Stimulated activated effector memory CD8-positive, alpha-beta T cell treated with anti-CD3 and anti-CD28 coated beads, Interleukin-12 subunit alpha, Interleukin-12 subunit beta, amount 100 ng/mL, for 72 hours (primary cell): ENCODE measurements at regions not wholly inside any gene's neighbourhood (a gene's known extent, or its start where the extent isn't known, plus 50 kb on each side); places are given as distances from the start of the nearest gene placed in this dataset.
"Not testable (repeated sequence)": the region's sequence is repeated elsewhere in the genome, so short reads cannot be mapped to it uniquely, and the experiment has no call there.

Source experiments
- ATAC-seq: fragments of 150-1000 bp; cut with Tn5 transposase; 2 replicates; pipeline ENCODE4 v1.10.0; 2021
- DNase-seq, 2 donors: peaks; one replicate each; pipeline ENCODE4 v3.0.0; 2021 to 2022; ENCODE audit warnings: low spot score in 2 of 2
- H3K27ac Mint-ChIP-seq: one replicate; pipeline ENCODE4 v1.8.0; 2022; ENCODE audit warnings: mild to moderate bottlenecking, mixed read lengths
- H3K36me3 Mint-ChIP-seq: one replicate; pipeline ENCODE4 v1.8.0; 2022; ENCODE audit warnings: mild to moderate bottlenecking, mixed read lengths
- H3K4me1 Mint-ChIP-seq: one replicate; pipeline ENCODE4 v1.8.0; 2022; ENCODE audit warnings: mixed read lengths
- H3K4me3 Mint-ChIP-seq: one replicate; pipeline ENCODE4 v1.8.0; 2022; ENCODE audit warnings: mild to moderate bottlenecking, mixed read lengths
- H3K9me3 Mint-ChIP-seq: one replicate; pipeline ENCODE4 v1.8.0; 2022; ENCODE audit warnings: mixed read lengths

DNA sequence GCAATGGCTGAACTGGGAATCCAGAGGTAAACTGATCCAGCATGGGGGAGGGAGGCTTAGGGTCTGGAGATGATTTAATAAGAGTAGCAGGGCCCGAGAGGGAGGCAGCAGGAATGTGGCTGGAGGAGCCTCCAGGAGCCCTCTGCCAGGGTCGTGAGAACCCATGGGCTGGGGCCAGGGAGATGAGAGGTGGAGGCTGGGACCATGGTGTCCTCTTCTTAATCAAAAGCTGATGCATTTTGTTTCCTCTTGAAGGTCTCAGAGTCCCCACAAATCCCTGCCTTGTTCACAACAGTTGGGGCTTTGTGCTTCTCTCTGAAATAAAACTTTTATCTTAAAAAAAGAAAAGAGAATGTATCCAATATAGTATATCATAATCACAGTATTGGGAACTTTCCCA lies 123.7 kb upstream of the ZNF516 start:
- ATAC-seq = no peak
- H3K4me3 Mint-ChIP-seq = no peak overlapping the region
- peaks cover 7% of the 10 kb centered on the region for H3K4me1 Mint-ChIP-seq
- H3K9me3 Mint-ChIP-seq = no peaks in the 10 kb centered on the region
- H3K36me3 Mint-ChIP-seq = no peaks in the 10 kb centered on the region
- H3K27ac Mint-ChIP-seq = no peak overlapping the region
- no peak for DNase-seq

DNA sequence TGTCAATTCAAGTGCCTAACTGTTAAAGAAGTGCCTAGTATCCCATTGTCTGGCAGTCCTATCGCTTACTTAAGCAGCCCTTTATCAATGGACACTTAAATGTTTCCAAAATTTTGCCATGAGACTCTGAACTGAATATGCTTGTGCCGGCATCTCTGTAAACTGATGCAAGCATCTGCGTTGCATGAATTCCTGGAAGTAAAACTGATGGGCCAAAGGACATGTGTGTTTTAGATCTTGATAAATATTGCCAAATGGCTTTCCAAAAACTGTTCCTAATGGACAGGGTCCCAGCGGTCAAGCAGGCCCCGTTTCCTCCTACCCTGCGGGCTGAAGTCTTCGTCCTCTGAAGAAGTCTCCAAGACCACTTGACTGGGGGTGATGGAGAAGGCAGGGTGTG lies 121.3 kb upstream of the ZNF516 start:
- ATAC-seq (no peak), DNase-seq (no peak)
- no peaks in the 10 kb centered on the region for H3K9me3 Mint-ChIP-seq
- H3K4me3 Mint-ChIP-seq = no peak overlapping the region
- peaks cover 7% of the 10 kb centered on the region for H3K4me1 Mint-ChIP-seq
- no peaks in the 10 kb centered on the region for H3K36me3 Mint-ChIP-seq
- H3K27ac Mint-ChIP-seq = no peak overlapping the region

DNA sequence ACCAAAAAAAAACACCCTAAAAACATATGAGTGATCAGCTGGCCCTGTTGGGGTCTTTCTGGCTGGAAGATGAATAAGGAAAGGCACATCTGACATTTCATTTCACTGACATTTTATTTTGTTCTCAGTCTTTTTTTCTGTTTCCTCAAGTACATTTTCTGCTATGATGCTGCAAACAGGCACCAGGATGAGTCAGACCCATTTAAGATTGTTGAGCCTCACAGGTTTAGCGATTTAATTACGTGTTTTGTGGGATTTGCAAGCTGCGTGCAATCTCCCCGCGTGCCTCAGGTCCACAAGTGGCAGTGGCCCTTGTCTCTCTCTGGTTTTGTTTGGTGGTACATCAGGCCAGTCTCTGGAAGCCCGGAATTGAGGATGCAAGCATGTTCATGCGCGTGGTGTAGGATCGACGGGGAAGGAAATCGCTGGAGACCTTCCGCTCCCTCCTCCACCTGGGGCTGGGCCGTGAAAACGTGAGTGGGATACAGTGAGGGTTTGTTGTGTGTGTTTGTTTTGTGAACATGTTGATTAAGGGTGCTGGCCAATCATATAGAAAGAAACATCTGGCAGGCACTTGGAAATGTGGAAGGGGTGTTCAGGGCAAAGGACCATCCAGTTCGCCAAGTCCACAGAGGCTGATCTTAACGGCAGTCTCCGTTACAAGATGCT lies 120.2 kb upstream of the ZNF516 start:
- H3K4me3 Mint-ChIP-seq = no peak overlapping the region

DNA sequence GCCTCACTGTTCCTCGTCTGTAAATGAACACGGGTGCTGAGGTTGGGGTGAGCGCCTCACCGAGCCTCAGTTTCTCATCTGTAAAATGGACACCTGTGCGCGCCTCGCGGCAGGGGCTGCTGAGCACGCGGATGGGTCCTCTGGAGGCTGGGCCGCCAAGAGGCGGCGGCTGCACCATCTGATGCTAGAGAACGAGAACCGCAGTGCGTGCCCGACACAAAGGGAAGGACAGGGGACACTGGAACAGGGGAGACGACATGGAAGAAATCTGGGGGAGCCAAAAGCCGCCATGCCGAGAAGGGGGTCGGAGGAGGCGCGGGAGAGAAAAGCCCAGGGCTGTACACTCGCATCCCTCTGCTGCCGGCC lies 118.7 kb upstream of the ZNF516 start:
- ATAC-seq = no peak
- no peak overlapping the region for H3K4me3 Mint-ChIP-seq

More for the DNA sequence above, 120.2 kb upstream of the ZNF516 start:
- no peaks in the 10 kb centered on the region for H3K9me3 Mint-ChIP-seq
- H3K27ac Mint-ChIP-seq = no peak overlapping the region
- DNase-seq = no peak
- H3K36me3 Mint-ChIP-seq = no peaks in the 10 kb centered on the region
- ATAC-seq = no peak
- H3K4me1 Mint-ChIP-seq = peaks cover 2% of the 10 kb centered on the region

DNA sequence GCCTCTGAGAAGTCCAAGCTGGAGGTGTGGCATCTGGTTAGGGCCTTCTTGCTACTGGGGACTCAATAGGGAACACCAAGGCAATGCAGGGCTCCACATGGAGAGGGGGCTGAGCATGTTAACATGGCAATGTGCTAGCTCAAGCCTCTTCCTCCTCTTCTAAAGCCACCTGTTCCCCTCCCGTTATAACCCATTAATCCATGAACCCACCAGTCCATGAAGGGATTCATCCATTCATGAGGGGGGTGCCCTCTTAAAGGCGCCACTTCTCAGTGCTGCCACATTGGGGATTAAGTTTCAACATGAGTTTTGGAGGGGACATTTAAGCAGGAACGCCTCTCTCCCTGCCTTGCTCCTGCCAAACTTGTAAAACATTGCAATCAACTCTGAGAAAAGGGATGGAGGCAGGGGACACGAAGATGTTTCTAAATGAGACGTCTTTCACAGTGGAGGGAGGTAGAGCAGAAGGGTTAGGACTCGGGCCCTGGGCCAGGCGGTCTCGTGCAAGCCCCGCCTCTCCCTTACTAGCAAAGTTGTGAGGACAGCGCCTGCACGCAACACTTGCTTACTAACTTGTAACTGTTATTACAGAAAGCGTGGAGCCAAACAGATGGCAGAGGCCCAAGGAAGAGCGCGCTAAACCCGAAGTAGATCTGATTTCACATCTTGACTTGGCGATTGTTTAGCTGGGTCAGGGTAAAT lies 118.2 kb upstream of the ZNF516 start:
- no peak for ATAC-seq
- H3K4me1 Mint-ChIP-seq = no peaks in the 10 kb centered on the region
- no peak overlapping the region for H3K27ac Mint-ChIP-seq
- no peaks in the 10 kb centered on the region for H3K36me3 Mint-ChIP-seq
- no peak for DNase-seq
- H3K9me3 Mint-ChIP-seq = no peaks in the 10 kb centered on the region
- no peak overlapping the region for H3K4me3 Mint-ChIP-seq

More for the DNA sequence above, 118.7 kb upstream of the ZNF516 start:
- Mint-ChIP-seq H3K36me3 (no peaks in the 10 kb centered on the region), H3K4me1 (no peaks in the 10 kb centered on the region), H3K9me3 (no peaks in the 10 kb centered on the region), H3K27ac (no peak overlapping the region)
- DNase-seq = no peak

DNA sequence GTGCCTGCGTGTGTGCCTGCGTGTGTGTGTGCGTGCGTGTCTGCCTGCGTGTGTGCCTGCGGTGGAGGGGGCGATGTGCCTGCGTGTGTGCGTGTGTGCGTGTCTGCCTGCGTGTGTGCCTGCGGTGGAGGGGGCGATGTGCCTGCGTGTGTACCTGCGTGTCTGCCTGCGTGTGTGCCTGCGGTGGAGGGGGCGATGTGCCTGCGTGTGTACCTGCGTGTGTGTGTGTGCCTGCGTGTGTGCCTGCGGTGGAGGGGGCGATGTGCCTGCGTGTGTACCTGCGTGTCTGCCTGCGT lies 116.7 kb upstream of the ZNF516 start:
- not testable (repeated sequence) for H3K27ac Mint-ChIP-seq, H3K4me1 Mint-ChIP-seq, DNase-seq, ATAC-seq, H3K4me3 Mint-ChIP-seq, H3K9me3 Mint-ChIP-seq, H3K36me3 Mint-ChIP-seq

DNA sequence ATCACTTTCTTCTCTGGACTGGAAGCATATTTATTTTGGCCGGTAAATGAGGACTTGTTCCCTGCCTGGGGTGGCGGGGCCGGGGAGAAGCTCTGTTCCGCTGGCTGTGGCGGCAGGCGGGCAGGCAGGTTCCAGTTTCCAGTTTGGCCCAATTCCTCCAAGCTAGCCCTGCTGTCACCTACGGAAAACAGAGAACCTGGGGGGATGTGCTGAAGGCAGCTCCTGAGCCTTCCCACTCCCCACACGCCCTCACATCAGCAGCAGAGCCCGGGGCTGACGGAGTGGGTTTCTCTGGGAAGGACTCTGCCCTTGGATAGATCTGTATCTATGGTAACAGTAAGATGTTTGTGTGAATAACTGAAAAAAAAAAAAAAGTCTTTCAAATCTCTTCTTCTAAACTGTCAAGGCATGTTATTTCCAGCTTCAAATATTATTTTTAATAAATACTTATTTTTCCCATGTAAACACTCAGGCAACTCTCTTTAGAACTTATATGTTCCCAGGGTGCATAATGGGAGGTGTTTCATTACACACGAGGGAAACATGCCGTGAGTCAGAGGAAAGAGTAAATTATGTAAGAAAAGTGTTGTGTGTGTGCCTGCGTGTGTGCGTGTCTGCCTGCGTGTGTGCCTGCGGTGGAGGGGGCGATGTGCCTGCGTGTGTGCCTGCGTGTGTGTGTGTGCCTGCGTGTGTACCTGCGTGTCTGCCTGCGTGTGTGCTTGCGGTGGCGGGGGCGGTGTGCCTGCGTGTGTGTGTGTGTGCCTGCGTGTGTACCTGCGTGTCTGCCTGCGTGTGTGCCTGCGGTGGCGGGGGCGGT lies 116.1 kb upstream of the ZNF516 start:
- H3K9me3 Mint-ChIP-seq = no peaks in the 10 kb centered on the region
- no peaks in the 10 kb centered on the region for H3K4me1 Mint-ChIP-seq
- H3K27ac Mint-ChIP-seq = no peak overlapping the region
- no peak overlapping the region for H3K4me3 Mint-ChIP-seq
- DNase-seq (no peak), ATAC-seq (no peak)
- no peaks in the 10 kb centered on the region for H3K36me3 Mint-ChIP-seq

DNA sequence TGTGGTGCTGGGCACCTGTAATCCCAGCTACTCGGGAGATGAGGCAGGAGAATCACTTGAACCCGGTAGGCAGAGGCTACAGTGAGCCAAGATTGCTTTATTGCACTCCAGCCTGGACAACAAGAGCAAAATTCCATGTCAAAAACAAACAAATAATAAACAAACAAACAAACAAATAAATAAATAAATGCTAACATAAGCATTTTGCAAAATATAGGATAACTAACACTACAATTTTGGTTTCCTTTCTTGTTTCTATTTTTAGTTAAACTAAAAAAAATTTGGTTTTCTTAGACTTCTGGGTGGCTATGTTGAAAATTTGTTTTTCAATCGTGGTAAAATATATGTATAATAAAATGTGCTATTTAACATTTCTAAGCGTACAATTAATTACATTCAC lies 115.0 kb upstream of the ZNF516 start:
- ATAC-seq (no peak), DNase-seq (no peak)
- Mint-ChIP-seq H3K4me3 (no peak overlapping the region), H3K36me3 (no peaks in the 10 kb centered on the region), H3K9me3 (no peaks in the 10 kb centered on the region), H3K27ac (no peak overlapping the region), H3K4me1 (no peaks in the 10 kb centered on the region)

DNA sequence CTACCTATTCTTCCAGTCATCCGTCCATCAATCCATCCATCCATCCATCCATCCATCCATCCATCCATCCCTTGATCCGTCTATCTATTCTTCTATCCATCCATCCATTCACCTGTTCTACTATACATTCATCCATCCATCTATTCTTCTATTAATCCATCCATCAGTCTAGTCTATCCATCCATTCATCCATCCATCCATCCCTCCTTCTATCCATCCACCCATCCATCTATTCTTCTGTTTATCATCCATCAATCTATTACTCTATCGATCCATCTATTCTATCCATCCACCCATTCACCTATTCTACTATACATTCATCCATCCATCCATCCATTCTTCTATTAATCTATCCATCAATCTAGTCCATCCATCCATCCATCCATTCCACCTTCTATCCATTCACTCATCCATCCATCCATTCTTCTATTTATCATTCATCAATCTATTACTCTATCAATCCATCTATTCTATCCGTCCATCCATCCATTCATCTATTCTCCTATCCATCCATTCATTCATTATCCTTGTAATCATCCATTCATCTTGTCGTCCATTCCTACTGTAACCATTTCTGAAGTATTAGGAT lies 110.4 kb upstream of the ZNF516 start:
- no peak for DNase-seq
- no peak overlapping the region for H3K4me3 Mint-ChIP-seq
- H3K9me3 Mint-ChIP-seq = no peaks in the 10 kb centered on the region
- H3K36me3 Mint-ChIP-seq = no peaks in the 10 kb centered on the region
- no peak overlapping the region for H3K27ac Mint-ChIP-seq
- H3K4me1 Mint-ChIP-seq = no peaks in the 10 kb centered on the region
- ATAC-seq = no peak

DNA sequence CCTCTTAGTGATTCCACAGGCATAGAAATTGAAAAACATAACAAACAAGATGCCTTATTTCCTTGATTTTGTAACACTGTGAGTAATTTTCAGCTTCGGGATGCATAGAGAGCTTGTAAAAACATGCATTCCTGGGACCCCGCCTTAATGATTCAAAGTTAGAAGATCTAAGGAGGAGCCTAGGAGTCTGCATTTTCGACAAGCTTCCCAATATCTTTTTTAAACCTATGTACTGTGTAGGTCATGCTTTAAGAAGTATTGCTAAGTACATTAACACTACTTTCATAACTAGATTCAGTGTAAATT lies 109.8 kb upstream of the ZNF516 start:
- ATAC-seq (no peak), DNase-seq (no peak)
- H3K36me3 Mint-ChIP-seq = no peaks in the 10 kb centered on the region
- H3K4me3 Mint-ChIP-seq = no peak overlapping the region
- H3K9me3 Mint-ChIP-seq = no peaks in the 10 kb centered on the region
- no peak overlapping the region for H3K27ac Mint-ChIP-seq
- H3K4me1 Mint-ChIP-seq = no peaks in the 10 kb centered on the region

DNA sequence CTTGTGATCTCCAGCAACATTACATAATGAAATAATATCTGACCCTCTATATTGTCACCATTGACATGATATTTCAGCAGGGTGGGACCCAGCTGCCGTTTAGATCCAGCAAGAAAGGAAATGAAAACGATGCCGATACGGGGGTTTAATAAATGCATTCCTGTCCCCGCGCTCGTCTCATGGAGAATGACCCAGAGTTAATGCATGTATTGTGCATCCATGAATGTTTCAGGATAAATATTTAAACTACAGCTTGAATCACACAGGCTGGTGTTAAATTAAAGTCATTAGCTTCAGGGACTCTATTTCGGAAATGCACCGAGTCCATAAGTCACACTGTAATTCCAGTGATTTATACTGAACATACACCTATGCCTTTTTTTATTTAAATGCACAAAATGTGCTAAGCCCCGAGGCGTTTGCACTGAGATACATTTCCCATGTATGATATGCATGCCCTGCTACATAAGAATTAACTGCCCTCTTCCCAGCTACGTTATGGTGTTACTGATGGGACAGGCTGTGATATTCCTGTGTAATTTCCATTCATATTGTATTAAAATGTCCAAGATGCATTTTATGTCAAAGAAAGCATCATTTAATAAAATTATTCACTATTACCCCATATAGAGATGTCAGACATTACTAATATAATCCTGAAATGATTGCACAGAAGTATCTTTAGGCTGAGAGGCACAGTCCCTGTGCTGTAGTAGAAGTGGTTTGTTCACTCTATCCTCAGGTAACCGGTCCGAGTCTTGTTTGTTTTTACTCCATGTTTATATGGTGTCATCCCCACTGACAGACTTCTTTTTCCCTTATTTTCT lies 109.3 kb upstream of the ZNF516 start:
- H3K27ac Mint-ChIP-seq = no peak overlapping the region
- no peak overlapping the region for H3K4me3 Mint-ChIP-seq
- H3K4me1 Mint-ChIP-seq = no peaks in the 10 kb centered on the region
- no peak for DNase-seq
- H3K9me3 Mint-ChIP-seq = no peaks in the 10 kb centered on the region
- H3K36me3 Mint-ChIP-seq = no peaks in the 10 kb centered on the region
- ATAC-seq = no peak

DNA sequence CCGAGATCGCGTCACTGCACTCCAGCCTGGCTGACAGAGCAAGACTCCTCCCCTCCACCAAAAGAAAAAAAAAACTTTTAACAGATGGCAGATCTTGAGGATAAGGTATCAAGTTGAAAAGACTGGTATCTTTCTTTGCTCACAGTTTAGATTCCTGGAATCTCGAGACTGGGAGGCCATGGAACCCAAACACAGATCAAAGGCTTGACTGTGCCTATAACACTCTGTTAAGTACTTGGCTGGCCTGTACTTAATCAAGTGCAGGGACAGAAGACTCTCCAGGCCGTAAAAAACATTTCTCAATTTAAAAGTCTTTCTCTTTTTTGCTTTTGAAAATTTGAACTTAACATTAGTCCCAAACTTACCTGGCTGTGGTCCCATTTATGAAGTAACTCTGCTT lies 107.1 kb upstream of the ZNF516 start:
- ATAC-seq (no peak), DNase-seq (no peak)
- H3K4me3 Mint-ChIP-seq = no peak overlapping the region
- H3K4me1 Mint-ChIP-seq = peaks cover 6% of the 10 kb centered on the region
- no peak overlapping the region for H3K27ac Mint-ChIP-seq
- H3K36me3 Mint-ChIP-seq = no peaks in the 10 kb centered on the region
- H3K9me3 Mint-ChIP-seq = no peaks in the 10 kb centered on the region

DNA sequence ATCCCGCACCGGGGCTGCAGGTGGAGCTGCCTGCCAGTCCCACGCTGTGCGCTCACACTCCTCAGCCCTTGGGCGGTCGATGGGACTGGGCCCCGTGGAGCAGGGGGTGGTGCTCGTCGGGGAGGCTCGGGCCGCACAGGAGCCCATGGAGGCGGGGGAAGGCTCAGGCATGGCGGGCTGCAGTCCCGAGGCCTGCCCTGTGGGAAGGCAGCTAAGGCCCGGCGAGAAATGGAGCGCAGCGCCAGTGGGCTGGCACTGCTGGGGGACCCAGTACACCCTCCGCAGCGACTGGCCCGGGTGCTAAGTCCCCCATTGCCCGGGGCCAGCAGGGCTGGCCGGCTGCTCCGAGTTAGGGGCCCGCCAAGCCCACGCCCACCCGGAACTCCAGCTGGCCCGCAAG lies 105.0 kb upstream of the ZNF516 start:
- DNase-seq, H3K27ac Mint-ChIP-seq, H3K9me3 Mint-ChIP-seq, ATAC-seq, H3K36me3 Mint-ChIP-seq, H3K4me3 Mint-ChIP-seq, H3K4me1 Mint-ChIP-seq: not testable (repeated sequence)

DNA sequence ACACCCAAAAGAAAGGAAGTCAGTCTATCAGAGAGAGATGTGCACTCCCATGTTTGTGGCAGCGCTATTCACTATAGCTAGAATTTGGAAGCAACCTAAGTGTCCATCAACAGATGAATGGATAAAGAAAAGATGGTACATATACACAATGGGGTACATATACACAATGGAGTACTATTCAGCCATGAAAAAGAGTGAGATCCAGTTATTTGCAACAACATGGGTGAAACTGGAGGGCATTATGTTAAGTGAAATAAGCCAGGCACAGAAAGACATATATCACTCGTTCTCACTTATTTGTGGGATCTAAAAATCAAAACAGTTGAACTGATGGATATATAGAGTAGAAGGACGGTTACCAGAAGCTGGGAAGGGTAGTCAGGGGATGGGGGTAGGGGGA lies 99.9 kb upstream of the ZNF516 start:
- H3K4me3 Mint-ChIP-seq = no peak overlapping the region
- DNase-seq (no peak), ATAC-seq (no peak)
- no peaks in the 10 kb centered on the region for H3K36me3 Mint-ChIP-seq
- H3K4me1 Mint-ChIP-seq = peaks cover 6% of the 10 kb centered on the region
- H3K9me3 Mint-ChIP-seq = no peaks in the 10 kb centered on the region
- no peak overlapping the region for H3K27ac Mint-ChIP-seq

DNA sequence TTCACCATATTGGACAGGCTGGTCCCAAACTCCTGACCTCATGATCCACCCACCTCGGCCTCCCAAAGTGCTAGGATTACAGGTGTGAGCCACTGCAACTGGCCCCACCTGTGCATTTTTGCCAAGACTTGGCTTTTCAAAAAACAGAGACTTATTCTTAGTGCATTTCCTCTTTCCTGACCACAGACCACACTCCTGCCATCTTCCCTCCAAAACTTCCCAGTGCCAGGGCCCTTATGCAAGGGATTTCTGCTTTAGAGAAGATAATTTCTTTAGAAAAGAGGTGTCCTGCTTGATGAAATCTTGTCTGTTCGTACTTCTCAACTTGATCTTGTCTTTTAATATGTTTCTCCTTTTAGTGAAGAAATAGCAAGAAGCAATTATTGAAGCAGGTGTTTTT lies 98.8 kb upstream of the ZNF516 start:
- no peak for ATAC-seq
- peaks cover under 1% of the 10 kb centered on the region for H3K4me1 Mint-ChIP-seq
- DNase-seq = no peak
- H3K4me3 Mint-ChIP-seq = no peak overlapping the region
- no peak overlapping the region for H3K27ac Mint-ChIP-seq
- H3K9me3 Mint-ChIP-seq = no peaks in the 10 kb centered on the region
- no peaks in the 10 kb centered on the region for H3K36me3 Mint-ChIP-seq
